Mononuclear cell (primary cell): ENCODE measurements at regions not wholly inside any gene's neighbourhood (a gene's known extent, or its start where the extent isn't known, plus 50 kb on each side); places are given as distances from the start of the nearest gene placed in this dataset.
"Not testable (repeated sequence)": the region's sequence is repeated elsewhere in the genome, so short reads cannot be mapped to it uniquely, and the experiment has no call there.

ENCODE experiments used
- H3K27me3 ChIP-seq: 2 replicates; pipeline ENCODE4 v1.6.0; 2011; ENCODE audit warnings: low read length, control low read depth; ENCODE audit not compliant: insufficient read depth
- H3K4me1 ChIP-seq: 2 replicates; pipeline ENCODE4 v1.5.1; 2011; ENCODE audit warnings: mild to moderate bottlenecking, low read length, control low read depth; ENCODE audit not compliant: insufficient read depth
- H3K4me3 ChIP-seq: 2 replicates; pipeline ENCODE4 v1.5.1; 2011; ENCODE audit warnings: mild to moderate bottlenecking, low read length, moderate library complexity
- H3K9me3 ChIP-seq: 2 replicates; pipeline ENCODE4 v1.5.1; 2011; ENCODE audit warnings: low read depth, mild to moderate bottlenecking, control low read depth, low read length

DNA sequence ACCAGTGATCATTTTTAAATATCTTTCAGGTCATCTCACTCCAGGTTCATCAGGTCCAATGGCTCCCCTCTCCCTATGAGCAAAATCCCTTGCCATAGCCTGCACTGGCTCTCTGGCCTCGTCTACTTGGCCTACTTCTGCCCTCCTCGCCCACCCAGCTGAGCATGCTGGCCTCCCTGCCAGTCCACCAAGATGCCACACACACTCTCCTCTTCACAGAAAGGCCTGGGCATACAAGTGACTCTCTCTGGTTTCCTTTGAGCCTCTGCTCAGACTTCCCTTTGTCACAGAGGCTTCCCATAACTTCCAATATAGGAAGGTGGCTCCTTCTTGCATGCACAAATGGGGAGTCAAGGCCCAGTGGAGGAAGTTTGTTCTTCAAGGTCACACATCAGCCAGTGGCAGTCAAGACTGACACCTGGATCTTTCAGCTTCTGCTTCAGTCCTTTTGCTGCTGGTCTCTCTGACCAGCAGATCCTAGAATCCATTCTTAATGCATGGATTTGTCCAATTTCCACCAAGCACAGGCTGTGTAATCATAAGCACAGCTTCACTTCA is 223.2 kb upstream of the HES1 start:
- peaks cover 14% of the 10 kb centered on the region for H3K4me1 ChIP-seq
- no peaks in the 10 kb centered on the region for H3K9me3 ChIP-seq
- no peaks in the 10 kb centered on the region for H3K27me3 ChIP-seq
- H3K4me3 ChIP-seq, result no peak overlapping the region

DNA sequence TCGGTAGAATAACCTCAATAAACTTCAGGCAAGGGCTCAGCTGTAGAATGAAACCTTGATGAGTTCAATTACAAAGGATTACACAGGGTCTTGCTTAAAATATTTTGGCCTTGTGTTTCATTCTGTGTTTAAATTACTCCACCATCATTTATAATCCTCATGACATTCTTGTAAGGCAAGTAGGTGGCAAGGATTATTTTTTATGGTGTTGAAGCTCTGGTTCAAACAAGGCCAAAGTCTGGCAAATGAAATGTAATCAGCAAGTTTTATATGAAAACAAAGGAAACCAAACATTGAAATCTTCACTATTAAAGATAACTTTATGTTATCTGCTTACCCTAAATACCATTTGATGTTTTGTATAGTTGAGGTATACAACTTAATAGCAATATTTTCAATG is 221.3 kb upstream of the HES1 start:
- Histone ChIP-seq H3K4me1 (peaks cover 14% of the 10 kb centered on the region), H3K4me3 (no peak overlapping the region), H3K27me3 (no peaks in the 10 kb centered on the region), H3K9me3 (no peaks in the 10 kb centered on the region)

DNA sequence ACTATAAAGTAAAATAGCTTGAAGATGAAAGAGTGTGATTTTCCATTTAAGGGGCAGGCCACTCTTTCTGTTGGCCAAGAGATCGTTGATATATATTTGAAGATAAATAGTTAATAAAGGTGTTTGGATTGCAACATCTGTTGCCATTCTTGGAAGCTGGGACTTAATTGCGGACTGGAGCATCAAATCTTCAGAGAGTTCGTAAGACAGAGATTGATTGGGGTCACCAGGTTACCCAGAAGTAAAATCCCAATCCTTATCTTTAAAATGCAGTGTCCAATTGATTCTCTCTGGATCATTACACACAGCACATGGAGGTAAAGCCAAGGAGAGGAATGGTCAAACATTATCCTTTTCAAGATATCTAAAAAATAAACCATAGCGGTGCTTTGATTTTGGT is 220.8 kb upstream of the HES1 start:
- Histone ChIP-seq H3K4me3 (no peak overlapping the region), H3K4me1 (peaks cover 14% of the 10 kb centered on the region), H3K27me3 (no peaks in the 10 kb centered on the region), H3K9me3 (no peaks in the 10 kb centered on the region)

DNA sequence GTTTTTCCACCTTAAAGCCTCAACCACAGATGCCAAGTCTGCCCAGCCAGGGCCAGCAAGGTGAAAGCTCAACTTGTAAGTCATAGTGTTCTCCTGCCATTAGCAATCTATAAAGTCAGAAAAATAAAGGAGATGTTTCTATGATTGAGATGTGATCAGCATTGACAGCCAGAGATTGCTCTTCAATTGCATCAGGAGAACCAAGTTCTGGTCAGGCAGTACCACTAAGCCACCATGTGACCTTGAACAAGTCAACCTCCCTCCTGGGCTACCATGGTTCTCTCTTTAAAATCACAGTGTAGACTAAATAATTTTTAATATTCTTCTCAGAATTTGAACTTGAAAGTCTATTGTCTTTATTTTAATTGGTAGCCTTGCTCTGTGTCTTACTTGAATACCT is 220.3 kb upstream of the HES1 start:
- Histone ChIP-seq H3K4me1 (peaks cover 14% of the 10 kb centered on the region), H3K27me3 (no peaks in the 10 kb centered on the region), H3K4me3 (no peak overlapping the region), H3K9me3 (no peaks in the 10 kb centered on the region)

DNA sequence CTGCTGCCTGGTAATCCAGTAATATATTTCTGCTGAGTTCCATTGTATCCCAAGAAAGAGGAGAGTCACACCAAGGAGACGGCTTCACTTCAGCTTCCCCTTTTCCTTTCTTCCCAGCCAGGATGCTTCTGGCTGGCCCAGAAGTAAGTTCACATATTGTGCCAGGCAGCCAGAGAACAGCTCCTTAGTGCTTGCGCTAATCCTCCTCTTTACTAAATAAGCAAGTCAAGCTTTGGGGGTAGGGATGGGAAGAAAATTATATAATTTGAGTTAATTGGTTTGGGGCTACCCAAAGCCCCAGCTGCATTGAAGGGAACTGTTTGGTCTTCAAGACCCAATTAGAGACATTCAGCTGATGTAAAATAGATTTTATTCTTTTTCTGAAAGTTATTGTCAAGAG is 218.8 kb upstream of the HES1 start:
- no peaks in the 10 kb centered on the region for H3K27me3 ChIP-seq
- no peaks in the 10 kb centered on the region for H3K9me3 ChIP-seq
- no peak overlapping the region for H3K4me3 ChIP-seq
- H3K4me1 ChIP-seq, result no peaks in the 10 kb centered on the region

DNA sequence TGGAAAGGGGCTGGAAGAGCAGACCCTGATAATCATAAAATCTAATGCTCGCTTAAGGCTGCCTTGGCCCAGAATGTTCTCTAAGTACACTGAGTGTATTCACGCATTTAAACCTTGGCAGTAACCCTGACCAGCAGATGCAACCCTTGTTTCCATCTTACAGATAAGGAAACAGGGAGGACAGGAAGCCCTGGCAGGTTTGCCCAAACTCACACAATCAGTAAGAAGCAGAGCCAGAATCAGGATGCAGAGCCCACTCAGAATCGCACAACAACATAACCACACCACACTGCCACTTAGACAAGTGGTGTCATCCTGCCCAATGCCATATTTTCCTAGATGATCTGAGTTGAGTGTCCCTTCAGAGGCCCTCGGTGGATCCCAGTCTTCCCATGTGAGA is 214.5 kb upstream of the HES1 start:
- no peaks in the 10 kb centered on the region for H3K27me3 ChIP-seq
- H3K4me3 ChIP-seq, result no peak overlapping the region
- H3K9me3 ChIP-seq, result no peaks in the 10 kb centered on the region
- peaks cover 3% of the 10 kb centered on the region for H3K4me1 ChIP-seq

DNA sequence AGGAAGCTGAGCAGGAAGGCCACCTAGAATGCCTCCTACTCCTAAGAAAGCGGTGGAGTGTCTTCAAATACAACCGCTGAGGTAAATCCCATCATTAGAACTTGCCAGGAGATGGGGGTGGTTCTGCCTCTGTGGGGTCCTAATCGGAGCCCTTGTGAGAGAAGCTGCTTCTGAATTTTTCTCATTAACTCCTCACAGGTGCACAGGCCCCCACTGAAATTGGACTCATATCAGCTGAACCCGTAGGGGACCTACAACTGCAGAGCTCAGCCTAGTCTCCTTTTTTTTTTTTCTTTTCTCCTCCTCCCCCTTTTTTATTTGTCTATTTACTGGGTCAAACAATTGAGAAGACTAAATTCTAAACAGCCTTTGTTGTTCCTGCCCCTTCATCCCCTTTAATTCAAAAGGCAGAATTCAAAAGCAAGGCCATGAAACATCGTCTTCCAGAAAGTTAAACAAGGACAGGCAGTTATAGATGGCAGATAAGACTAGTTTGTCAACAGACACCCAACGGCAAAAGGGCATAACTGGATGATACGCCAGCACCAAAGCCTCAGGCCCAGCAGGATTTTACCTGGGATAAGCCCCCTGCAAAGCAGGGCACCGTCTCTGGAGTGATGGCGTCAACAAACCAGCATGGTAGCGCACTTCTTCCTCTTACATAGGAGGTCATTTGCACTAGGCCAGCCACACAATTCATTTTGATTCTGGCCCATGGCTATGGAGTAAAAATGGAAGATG is 213.7 kb upstream of the HES1 start:
- Histone ChIP-seq H3K4me3 (no peak overlapping the region), H3K27me3 (no peaks in the 10 kb centered on the region), H3K9me3 (no peaks in the 10 kb centered on the region), H3K4me1 (peaks cover 3% of the 10 kb centered on the region)

DNA sequence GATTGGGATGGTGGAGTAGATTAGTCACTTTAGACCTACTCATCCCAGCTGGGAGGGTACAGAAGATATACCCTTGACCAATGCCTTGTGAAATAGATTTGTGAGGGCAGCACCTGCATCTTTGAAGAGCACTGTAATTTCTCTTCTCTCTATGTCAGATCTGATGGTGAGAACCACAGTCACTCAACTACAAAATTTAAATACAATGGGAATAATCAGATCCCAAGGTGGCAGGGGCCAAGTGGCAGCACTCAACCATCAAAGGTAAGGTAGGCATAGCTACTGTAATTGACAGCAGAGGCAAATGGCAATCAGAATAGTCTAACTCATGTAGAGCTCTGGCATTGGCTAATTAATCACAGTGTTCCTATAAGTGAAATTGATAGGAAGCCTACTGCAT is 212.0 kb upstream of the HES1 start:
- not testable (repeated sequence) for H3K9me3 ChIP-seq, H3K4me3 ChIP-seq, H3K27me3 ChIP-seq, H3K4me1 ChIP-seq

DNA sequence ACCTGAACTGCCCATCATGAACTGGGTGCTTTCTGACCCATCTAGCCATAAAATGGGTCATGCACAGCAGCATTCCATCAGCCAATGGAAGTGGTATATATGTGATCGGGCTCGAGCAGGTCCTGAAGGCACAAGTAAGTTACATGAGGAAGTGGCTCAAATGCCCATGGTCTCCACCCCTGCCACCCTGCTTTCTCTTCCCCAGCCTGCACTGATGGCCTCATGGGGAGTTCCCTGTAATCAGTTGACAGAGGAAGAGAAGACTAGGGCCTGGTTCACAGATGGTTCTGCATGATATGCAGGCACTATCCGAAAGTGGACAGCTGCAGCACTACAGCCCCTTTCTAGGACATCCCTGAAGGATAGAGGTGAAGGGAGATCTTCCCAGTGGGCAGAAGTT is 209.9 kb upstream of the HES1 start:
- H3K4me1 ChIP-seq, H3K27me3 ChIP-seq, H3K4me3 ChIP-seq, H3K9me3 ChIP-seq: not testable (repeated sequence)

DNA sequence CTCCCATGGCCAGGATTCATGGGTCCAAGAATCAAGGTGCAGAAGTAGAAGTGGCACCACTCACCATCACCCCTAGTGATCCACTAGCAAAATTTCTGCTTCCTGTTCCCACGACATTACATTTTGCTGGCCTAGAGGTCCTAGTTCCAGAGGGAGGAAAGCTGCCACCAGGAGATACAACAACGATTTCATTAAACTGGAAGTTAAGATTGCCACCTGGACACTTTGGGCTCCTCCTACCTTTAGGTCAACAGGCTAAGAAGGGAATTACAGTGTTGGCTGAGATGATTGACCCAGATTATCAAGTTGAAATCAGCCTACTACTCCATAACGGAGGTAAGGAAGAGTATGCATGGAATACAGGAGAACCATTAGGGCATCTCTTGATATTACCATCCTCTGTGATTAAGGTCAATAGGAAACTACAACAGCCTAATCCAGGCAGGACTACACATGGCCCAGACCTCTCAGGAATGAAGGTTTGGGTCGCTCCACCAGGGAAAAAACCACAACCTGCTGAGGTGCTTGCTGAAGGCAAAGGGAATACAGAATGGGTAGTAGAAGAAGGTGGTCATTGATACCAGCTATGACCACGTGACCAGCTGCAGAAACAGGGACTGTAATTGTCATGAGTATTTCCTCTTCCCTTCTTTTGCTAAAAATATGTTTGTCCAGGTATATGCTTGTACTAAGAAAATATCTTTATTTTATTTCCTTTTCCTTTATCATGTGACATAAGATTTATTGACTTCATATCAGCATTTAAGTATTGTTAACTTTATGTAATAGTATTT is 208.3 kb upstream of the HES1 start:
- not testable (repeated sequence) for H3K9me3 ChIP-seq, H3K27me3 ChIP-seq

DNA sequence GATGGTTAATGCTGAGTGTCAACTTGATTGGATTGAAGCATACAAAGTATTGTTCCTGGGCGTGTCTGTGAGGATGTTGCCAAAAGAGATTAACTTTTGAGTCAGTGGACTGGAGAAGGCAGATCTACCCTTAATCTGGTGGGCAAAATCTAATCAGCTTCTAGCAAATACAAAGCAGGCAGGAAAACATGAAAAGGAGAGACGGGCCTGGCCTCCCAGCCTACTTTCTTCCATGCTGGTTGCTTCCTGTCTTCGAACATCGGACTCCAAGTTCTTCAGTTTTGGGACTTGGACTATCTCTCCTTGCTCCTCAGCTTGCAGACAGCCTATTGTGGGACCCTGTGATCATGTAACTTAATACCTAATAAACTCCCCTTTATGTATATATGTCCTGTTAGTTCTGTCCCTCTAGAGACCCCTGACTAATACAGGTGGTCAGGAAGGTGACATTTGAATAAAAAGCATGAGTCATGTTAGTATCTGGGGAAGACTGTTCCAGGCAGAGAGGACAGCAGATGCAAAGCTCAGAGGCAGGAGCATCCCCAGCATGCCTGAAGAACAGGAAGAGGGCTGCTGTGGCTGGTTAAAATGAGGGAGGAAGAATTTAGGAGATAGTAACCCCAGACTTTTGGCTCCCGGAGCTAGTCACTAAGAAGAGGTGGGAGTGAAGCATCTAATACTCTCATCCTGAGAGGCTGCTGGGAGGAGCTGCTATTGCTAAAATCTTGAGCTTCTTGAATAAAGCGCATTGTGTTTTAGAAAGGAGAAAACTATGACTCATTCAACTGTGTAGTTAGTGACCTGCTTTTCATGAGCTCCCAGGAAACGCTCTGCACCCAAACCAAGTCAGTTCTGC is 207.4 kb upstream of the HES1 start:
- peaks cover 3% of the 10 kb centered on the region for H3K4me1 ChIP-seq
- H3K27me3 ChIP-seq, result no peaks in the 10 kb centered on the region
- no peak overlapping the region for H3K4me3 ChIP-seq
- no peaks in the 10 kb centered on the region for H3K9me3 ChIP-seq

More for the DNA sequence above, 208.3 kb upstream of the HES1 start:
- not testable (repeated sequence) for H3K4me3 ChIP-seq, H3K4me1 ChIP-seq

DNA sequence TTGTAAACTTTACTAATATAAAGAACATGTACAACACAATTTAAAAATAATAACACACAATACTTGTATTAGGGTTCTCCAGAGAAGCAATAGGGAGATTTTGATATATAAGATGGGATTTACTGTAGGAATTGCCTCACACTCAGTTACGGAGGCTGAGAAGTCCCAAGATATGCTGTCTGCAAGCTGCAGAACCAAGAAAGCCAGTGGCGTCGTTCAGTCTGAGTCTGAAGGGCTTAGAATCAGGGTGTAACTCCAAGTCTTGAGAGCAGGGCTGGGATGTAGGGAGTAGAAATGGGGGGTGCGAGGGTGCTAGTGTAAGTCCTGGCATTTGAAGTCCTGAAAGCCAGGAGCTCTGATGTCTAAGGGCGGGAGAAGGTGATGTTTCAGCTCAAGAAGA is 206.6 kb upstream of the HES1 start:
- Histone ChIP-seq H3K27me3 (no peaks in the 10 kb centered on the region), H3K9me3 (no peaks in the 10 kb centered on the region), H3K4me3 (no peak overlapping the region), H3K4me1 (peaks cover 3% of the 10 kb centered on the region)

DNA sequence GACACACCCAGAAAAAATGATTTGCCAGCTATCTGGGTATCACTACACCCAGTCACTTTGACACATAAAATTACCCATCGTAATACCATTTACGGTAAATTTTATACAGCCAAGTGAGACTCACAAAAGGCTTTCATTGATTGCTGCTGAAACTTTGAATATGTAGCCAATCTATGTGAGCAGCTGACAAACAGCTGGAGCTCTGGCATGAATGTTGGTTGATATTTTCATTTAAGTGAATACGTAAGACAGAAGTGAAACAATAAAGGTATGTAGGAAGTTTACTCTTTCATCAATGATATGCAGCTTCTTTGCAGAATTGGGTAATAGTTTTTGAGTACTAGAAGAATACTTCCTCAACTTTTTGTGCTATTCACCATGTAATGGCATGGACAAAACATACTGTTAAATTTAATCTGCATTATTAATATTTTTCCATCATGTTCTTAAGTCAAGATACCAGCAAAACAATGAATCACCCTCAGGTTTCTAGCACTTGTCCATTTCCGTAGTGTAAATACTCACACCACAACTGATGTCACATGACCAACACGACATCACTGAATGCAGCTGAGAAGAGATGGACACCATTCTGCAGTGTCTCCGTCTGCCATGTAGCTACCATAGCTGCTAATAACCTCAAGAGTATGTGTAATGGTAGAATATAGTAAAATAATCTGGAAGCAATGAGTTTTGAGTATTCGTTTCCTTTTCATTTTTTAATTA is 205.9 kb upstream of the HES1 start:
- H3K4me3 ChIP-seq, result no peak overlapping the region
- H3K9me3 ChIP-seq, result no peaks in the 10 kb centered on the region
- H3K27me3 ChIP-seq, result no peaks in the 10 kb centered on the region
- H3K4me1 ChIP-seq, result peaks cover 3% of the 10 kb centered on the region

DNA sequence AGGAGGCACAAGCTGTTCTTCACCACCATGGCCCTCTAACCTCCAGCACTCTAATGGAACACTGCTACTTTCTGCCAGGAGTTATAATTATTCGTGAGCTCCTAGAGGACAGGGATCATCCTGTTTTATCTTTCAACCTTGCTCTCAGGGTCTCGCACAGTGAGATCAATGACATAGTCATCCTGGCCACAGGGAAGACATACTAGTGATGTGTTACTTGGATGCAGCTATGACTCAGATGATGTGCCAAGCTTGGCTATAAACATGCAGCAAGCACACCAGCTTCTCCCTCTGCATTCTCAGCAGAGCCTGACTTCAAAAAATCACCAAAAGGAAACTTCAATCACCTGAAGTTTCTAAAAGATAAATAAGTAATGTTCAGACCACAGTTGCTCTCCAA is 203.8 kb upstream of the HES1 start:
- no peak overlapping the region for H3K4me3 ChIP-seq
- H3K27me3 ChIP-seq, result no peaks in the 10 kb centered on the region
- no peaks in the 10 kb centered on the region for H3K9me3 ChIP-seq
- H3K4me1 ChIP-seq, result no peaks in the 10 kb centered on the region
